HG03469 (cell line): ENCODE measurements at regions not wholly inside any gene's neighbourhood (a gene's known extent, or its start where the extent isn't known, plus 50 kb on each side); places are given as distances from the start of the nearest gene placed in this dataset.
"Not testable (repeated sequence)": the region's sequence is repeated elsewhere in the genome, so short reads cannot be mapped to it uniquely, and the experiment has no call there.

Experiments
- ATAC-seq: cut with Tn5 transposase; IDR thresholded peaks from one replicate; pipeline ENCODE4 v1.9.1; 2021; ENCODE audit warnings: mild to moderate bottlenecking, moderate library complexity, moderate number of reproducible peaks; ENCODE audit not compliant: unreplicated experiment

- ATAC-seq = no peak
Observed at GRCh38 chr2:37802211-37802752, 122.8 kb upstream of the RMDN2 start.

DNA sequence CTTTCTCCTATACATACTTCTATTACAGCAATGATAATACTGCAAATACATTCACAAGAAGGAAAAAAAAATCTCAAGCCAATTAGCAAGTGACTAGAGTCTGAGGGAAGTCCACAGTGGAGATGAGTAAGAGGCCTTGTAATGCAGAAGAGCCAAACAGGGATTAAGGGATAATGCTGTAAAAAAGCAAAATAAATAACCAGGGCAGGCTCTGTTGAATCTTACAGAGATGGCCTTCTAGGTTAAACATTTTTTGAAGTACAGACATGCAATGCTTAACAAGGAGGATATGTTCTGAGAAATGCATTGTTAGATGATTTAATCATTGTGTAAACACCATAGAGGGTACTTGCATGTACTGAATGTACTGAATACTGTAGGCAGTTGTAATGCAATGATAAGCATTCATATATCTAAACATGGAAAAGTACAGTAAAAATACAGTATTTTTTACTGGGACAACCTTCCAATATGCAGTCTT is 122.1 kb upstream of the RMDN2 start:
- no peak for ATAC-seq

DNA sequence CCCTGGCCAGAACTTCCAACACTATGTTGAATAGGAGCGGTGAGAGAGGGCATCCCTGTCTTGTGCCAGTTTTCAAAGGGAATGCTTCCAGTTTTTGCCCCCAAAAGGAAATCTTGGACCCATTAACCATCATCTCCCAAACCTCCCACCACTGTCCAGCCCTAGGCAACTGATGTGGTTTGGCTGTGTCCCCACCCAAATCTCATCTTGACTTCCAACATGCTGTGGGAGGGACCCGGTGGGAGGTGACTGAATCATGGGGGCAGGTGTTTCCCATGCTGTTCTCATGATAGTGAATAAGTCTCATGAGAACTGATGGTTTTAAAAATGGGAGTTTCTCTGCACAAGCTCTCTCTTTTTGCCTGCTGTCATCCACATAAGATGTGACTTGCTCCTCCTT is 119.1 kb upstream of the RMDN2 start:
- ATAC-seq = not testable (repeated sequence)

- no peak for ATAC-seq
Observed at GRCh38 chr2:37809525-37809924, 115.6 kb upstream of the RMDN2 start.

DNA sequence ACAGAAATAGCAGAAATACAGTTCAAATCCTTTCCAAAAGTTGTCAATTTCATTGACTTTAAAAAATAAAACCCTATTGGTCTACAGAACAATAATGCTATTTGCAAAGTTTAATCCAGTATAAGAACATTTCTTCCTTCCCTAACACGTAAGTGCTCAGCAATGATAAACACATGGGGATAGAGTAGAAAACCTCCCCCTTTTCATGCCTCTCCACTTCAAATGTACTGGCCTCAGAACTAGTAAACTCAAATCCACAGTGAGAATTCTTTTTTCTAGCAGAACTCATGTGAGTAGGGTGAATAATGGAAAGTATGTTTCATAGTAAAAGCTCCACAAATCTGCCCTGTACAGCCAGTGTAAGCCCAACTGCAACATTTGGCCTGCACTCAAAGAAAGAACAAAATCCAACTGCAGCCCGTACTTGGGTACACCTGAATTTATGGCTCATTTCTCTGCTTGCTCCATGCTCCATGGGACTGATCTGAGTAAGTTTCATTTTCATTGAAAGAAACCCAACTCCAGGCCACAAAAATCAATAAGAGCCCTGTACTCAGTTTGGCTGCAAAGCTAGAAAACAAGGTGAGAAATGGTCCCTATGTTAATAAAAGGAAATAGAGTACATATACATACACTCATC is 115.0 kb upstream of the RMDN2 start:
- ATAC-seq = no peak

DNA sequence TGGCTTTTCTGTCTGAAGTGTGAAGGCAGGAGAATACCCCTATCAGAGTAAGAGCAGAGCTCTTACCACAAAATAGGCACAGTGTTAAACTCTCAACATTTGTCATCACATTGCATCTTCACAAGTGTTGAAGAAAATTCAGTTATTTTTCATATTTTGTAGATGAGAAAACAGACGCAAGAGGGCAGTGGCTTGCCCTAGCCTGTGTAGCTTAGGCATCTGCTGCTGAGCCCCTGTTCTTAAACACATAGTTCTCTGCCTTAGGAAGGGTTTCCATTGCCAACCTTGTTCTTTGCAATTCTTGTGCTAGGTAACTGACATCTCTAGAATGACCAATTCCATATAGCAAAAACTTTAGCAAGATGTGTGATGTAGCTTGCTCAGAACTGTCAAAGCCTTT is 112.7 kb upstream of the RMDN2 start:
- ATAC-seq = no peak

DNA sequence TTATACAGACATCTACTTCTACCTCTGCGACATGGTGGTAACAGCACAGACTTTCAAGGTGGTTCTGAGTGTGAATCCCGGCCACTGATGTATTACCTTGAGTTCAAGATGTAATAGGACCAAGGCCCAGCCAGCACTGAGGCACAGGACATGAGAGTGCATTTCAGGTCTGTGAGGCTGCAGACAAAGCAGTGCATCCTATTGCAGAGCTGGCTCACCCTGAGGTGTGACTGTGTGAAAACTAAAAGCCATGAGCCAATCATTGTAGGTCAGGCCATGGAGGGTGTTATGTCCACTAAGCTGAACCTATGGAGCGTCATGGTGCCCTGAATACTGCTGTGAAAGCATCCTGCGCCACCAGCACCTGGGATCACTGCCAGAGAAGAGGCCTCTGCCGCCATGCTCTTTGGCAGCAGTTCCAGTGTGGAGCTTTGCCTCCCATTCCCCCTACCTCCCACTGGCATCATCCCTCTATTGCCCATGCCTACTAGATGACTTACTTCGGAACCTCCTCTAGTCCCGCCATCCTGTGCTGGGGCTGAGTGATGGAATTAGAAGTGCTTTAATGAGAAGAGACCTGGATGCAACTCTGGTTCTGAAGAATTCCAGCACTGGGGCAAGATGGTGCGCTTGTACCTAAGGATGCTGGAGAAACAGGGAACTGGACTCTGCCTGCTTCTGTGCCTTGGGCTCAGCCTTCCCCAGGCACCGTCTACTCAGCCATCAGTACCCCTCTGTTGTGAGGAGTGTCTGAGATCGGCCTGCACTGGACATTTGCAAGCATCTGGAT is 112.0 kb upstream of the RMDN2 start:
- no peak for ATAC-seq

DNA sequence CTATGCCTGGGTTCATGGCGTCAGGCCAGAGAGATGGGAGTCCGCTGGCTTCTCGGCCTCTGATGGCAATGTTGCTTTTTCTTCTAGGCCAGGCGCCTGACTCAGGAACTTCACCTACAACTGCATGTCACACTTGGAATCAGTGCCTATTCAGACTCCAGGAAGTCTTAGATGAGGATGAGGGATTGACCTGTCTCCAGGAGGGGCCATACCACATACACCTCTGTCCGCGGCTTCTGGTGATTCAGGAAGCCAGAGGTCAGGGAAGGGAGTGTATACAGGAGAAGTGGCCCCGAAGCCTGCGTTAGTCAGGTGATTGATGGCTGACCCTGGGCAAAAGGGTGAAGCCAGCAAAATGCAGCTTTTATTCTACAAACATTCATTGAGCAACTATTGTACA is 109.1 kb upstream of the RMDN2 start:
- ATAC-seq = no peak

- ATAC-seq = no peak
Observed at GRCh38 chr2:37816686-37817085, 108.4 kb upstream of the RMDN2 start.

- no peak for ATAC-seq
Observed at GRCh38 chr2:37819186-37819585, 105.9 kb upstream of the RMDN2 start.

DNA sequence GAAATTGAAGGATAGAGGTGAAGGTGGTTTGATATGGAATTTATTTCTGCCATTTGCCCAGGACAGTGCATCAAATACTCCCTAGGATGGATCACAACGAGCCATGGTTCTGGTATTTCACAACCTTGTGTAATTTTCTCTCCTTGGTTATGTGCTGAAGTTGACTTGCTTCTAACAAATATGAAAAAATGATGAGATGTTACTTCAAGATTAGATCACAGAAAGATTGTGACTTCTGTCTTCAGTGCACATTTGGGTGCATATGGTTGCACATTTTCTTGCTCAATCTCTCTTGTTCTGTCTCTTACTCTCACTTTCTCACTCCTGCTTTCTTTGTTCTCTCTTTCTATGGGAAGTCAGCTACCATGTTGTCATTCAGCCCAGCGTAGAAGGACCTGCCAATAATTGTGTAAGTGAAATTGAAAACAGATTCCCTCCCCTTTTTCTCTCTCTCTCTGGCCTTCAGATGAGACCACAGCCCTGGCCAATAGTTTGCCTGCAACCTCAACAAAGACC is 104.6 kb upstream of the RMDN2 start:
- ATAC-seq = no peak

- no peak for ATAC-seq
Observed at GRCh38 chr2:37825586-37825985, 99.5 kb upstream of the RMDN2 start.

DNA sequence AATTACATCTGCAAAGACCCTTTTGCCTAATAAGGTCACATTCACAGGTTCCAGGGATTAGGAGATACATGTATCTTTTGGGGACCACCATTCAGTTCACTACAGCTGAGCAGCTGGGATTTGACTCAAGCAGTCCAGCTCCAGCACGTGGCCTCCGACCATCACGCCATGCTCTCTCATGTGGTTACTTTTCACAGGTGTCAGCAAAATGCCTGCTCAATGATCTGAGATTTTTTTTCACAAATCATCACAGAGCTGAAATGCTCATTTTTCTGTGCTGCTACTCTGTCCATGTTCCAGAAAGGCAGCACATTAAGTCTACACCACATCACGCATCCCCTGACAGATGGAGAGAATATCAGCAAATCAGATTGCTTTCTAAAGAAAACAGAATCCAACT is 98.5 kb upstream of the RMDN2 start:
- ATAC-seq = no peak

GRCh38 chr2:37827455-37827854 is 97.6 kb upstream of the RMDN2 start:
- ATAC-seq = no peak

DNA sequence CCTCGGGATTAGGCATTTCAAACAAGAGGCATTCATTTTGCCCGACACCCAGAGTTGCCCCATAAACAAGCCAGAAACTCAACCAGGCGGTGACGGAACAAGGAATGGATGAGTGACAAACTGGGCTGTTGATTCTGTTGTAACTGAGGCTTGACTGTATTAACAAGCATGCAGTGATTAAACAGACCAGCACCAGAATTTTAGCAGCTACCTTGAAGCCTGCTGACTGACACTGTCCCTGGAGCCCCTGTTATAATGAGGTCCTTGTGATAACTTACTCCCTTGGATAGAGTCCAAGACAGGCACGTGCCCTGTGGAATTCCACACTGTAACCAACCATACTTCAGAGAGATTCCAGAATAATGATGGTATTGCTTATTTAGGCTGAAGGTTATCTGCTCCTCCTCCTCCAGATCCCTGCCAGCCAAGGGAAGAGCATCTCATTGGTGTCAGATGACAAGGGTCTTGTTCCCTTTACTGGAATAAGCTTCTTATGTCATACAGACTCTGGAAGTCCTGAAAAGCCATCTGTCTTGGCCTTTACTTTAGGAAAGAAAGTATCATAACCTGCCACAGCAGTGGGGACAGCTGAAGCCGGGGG is 97.1 kb upstream of the RMDN2 start:
- no peak for ATAC-seq

DNA sequence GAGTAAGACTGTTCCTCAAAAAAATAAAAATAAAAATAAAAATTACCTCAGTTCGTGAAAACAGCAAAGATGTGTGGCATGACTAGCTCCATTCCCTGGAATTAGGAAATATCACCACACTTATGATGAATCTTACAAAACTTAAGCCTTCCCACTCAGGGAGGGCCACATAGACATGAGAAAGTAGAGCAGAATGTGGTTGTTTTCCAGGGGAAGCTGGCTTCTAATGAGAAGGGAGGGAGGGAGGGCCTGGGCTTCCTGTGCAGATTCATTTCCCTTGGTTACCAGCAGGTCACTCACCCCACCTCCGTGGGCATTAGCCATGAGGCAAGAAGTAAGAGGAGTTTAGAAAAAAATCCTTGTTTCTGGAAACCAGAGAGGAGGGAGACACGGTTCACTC is 95.9 kb upstream of the RMDN2 start:
- ATAC-seq = no peak

GRCh38 chr2:37829616-37830395 is 95.3 kb upstream of the RMDN2 start:
- ATAC-seq = no peak

DNA sequence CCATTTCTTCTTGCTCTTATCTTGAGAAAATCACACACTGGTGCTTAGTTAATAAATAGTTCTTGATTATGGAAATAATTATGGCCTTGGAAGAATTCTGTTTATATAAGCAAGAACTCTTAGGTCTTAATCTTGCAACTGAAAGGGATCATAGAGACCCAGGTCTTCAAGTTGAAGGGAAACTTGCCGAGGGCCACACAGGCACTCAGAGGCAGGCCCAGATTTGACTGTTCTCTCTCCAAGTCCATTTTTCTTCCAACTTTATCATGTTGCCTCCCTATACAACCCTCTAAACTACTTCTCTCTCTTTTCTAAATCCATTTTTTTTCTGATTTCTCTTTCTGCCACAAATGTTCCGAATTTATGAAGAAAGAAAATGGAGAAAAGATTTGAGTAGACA is 94.5 kb upstream of the RMDN2 start:
- no peak for ATAC-seq

- no peak for ATAC-seq
Observed at GRCh38 chr2:37831081-37831780, 93.9 kb upstream of the RMDN2 start.

DNA sequence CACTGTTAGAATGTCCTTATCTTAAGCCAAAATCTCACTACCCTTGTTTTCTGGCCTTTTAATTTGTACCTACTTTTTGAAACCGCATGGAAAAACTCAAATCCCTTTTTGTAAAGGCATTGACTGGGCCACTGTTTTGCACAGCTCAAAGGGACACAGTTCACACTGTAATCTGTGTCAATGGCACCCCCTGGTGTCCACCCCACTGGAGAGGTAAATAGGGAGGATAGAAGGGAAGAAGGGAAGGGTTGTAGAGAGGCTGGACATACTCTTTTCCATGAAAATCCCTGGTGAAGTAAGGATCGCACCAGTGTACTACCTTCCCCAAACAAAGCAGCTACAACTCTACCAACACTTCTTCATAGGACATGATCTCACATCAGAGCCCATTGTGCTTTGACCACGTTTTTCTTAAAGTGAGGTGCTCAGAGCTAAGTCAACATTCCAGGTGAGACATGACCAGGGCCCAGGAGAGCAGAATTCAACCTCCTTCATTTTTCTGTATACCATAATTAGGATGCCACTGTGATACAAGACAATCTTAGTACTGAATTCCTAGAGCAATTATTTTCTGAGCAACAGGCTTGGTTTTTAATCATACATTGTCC is 92.4 kb upstream of the RMDN2 start:
- ATAC-seq = peak; percentile 59
